ENCODE measurements at regions not wholly inside any gene's neighbourhood (a gene's known extent, or its start where the extent isn't known, plus 50 kb on each side); places are given as distances from the start of the nearest gene placed in this dataset.

GRCh38 chr18:40631319-40631718 lies 1323.7 kb upstream of the PIK3C3 start:
- no peak for DNase-seq (ENCODE audit: low read depth in 2 of 3, low spot score in 2 of 3)

- DNase-seq (ENCODE audit: low read depth in 2 of 3, low spot score in 2 of 3): no peak
These were observed 1324.5 kb upstream of the PIK3C3 start for GRCh38 chr18:40630496-40630895.

DNA sequence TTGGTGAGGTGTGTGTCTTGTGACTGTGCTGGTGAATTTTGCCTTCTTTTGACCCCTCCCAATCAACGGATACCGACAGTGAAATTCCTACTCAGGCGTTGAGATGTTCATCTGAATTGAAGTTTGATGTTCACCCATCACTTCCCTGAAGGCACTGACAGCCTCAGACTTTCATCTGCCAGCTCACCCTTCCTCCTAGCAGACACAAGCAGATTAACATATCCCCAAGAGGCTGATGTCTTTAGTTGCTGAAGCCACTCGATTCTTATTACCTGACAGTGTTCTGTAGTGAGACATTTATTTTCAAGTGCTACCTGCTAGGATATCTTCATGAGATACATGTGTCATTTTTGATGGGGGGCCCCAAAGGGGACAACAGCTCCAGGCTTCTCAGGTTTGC lies 1330.1 kb upstream of the PIK3C3 start:
- no peak for DNase-seq (ENCODE audit: low read depth in 2 of 3, low spot score in 2 of 3)

- no peak for DNase-seq (ENCODE audit: low read depth in 2 of 3, low spot score in 2 of 3)
These were observed 1341.3 kb upstream of the PIK3C3 start for GRCh38 chr18:40613721-40614120.

GRCh38 chr18:40612356-40612755 lies 1342.7 kb upstream of the PIK3C3 start:
- no peak for DNase-seq (ENCODE audit: low read depth in 2 of 3, low spot score in 2 of 3)

DNA sequence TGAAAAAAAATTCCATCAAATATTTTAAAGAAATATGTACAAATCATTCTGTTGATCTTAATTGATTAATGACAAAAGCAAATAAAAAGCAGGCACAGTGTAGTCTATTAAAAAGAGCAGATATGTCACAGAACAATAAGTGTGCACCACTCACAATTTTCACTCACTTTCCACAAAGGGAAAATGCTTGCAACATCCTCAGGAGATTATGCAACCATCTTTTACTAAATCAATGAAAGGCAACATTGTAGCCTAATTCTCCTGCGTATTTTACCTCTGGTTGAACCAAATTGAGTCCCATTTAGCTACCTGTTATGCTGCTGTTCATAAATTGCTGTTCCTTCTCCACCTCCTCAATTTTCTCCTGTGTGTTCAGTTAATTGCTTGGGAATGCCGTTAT lies 1346.8 kb upstream of the PIK3C3 start:
- DNase-seq (ENCODE audit: low read depth in 2 of 3, low spot score in 2 of 3): no peak

GRCh38 chr18:40607542-40608148 lies 1347.4 kb upstream of the PIK3C3 start:
- no peak for DNase-seq (ENCODE audit: low read depth in 2 of 3, low spot score in 2 of 3)

DNA sequence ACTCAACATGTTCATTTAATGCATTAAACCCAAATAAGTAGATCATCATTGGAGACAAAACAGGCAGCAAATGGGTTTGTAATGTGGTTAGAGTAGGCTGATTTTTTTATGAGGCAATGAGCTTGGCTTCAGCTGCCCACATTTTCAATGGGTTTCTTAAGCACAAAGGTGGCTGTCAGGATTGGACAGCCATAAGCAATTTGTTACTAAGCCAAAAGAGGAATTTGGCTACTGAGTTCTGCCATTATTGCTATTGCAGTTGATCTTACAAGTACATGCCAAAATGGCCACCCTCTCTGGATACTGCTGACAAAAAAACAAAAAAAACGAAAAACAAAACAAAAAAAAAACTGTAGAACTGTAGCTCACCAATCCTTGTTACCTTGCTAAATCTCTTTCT lies 1348.0 kb upstream of the PIK3C3 start:
- DNase-seq (ENCODE audit: low read depth in 2 of 3, low spot score in 2 of 3): no peak

DNA sequence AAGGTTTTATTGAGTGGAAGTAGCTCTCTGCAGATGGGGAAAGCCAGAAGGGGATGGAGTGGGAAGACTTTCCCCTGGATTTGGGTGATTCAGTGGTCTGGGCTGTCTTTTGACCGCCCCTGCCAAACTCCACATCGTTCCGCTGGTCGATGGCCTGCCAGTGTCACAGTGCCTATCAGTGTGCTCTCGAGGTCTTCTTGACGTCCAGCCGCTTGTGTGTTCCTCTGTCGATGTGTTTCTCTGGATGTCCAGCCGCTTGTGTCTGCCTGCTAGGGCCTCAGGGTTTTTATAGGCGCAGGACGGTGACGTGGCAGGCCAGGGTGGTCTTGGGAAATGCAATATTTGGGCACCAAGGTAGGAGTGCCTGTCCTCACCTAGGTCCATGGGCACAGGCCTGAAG lies 1371.4 kb upstream of the PIK3C3 start:
- no peak for DNase-seq (ENCODE audit: low read depth in 2 of 3, low spot score in 2 of 3)

DNA sequence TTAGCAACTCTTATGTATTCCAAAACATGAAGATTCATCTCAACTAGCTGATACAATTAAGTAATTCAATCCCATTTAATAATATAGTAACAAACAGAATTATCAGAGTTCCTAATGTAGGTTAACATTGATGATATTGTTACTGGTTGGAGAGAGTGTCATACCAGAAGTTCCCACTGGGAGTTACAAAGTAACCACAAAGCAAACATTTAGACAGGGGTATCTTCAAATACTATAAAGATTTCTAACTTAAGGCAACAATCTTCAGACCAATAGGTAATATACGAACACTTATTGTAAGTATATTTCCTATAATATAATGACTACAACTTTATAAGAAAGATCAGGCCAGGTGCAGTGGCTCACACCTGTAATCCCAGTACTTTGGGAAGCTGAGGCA lies 1372.9 kb upstream of the PIK3C3 start:
- no peak for DNase-seq (ENCODE audit: low read depth in 2 of 3, low spot score in 2 of 3)

- DNase-seq (ENCODE audit: low read depth in 2 of 3, low spot score in 2 of 3): no peak
These were observed 1377.1 kb upstream of the PIK3C3 start for GRCh38 chr18:40577981-40578365.

- DNase-seq (ENCODE audit: low read depth in 2 of 3, low spot score in 2 of 3): no peak
These were observed 1377.6 kb upstream of the PIK3C3 start for GRCh38 chr18:40577239-40577980.

- no peak for DNase-seq (ENCODE audit: low read depth in 2 of 3, low spot score in 2 of 3)
These were observed 1378.4 kb upstream of the PIK3C3 start for GRCh38 chr18:40576507-40577115.

GRCh38 chr18:40570615-40571014 lies 1384.4 kb upstream of the PIK3C3 start:
- no peak for DNase-seq (ENCODE audit: low read depth in 2 of 3, low spot score in 2 of 3)

DNA sequence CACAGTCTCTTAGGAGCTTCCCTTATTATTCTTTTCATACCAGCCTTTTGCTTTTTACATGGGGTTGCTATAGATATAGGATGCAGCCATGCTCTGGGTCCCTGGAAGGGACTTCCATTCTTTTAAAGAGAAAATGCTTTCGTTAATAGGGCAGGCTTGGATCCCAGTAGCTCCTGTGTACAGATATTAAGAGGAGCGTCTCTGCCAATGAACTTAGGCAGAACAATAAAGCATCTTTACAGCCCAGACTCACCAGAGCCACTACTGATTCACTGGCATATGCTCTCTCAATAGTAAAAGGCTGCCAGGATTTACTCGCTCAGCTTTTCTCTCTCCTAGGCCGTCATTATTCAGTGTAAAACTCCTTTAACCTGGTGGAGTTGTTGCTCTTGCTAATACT lies 1385.4 kb upstream of the PIK3C3 start:
- DNase-seq (ENCODE audit: low read depth in 2 of 3, low spot score in 2 of 3): no peak

- no peak for DNase-seq (ENCODE audit: low read depth in 2 of 3, low spot score in 2 of 3)
These were observed 1388.6 kb upstream of the PIK3C3 start for GRCh38 chr18:40566510-40566844.

DNA sequence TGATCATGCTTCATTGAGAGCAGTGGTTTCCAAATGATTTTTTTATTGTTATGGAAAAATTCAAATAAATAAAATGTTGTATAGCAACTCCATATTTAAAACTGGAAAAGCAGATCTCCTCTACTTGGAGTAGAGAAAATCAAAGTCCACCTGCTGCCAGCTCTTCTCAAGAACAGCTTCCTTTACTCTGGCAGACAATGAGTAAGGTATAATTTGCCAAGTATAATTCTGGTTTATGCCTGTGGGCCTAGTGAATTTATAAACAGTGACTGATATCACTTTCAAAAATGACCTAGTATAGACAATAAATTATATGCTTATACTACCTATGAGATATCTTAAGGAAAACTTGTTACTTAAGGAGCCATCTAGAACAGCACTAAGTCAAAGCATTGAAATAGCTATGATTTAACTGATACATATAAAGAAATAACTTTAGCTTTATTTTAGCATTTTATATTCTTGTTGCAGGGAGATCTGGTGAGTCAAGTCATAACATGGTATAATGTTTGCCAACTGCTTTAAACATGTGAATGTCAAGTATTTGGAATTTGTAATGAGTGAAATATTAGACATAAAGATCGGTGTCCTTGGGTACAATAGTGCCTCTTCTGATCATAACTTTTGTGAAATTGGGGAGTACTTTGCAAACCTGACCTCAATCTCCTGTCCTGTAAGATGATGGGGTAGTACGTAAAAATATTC lies 1389.1 kb upstream of the PIK3C3 start:
- DNase-seq (ENCODE audit: low read depth in 2 of 3, low spot score in 2 of 3): no peak

GRCh38 chr18:40559556-40559955 lies 1395.5 kb upstream of the PIK3C3 start:
- DNase-seq (ENCODE audit: low read depth in 2 of 3, low spot score in 2 of 3): no peak

DNA sequence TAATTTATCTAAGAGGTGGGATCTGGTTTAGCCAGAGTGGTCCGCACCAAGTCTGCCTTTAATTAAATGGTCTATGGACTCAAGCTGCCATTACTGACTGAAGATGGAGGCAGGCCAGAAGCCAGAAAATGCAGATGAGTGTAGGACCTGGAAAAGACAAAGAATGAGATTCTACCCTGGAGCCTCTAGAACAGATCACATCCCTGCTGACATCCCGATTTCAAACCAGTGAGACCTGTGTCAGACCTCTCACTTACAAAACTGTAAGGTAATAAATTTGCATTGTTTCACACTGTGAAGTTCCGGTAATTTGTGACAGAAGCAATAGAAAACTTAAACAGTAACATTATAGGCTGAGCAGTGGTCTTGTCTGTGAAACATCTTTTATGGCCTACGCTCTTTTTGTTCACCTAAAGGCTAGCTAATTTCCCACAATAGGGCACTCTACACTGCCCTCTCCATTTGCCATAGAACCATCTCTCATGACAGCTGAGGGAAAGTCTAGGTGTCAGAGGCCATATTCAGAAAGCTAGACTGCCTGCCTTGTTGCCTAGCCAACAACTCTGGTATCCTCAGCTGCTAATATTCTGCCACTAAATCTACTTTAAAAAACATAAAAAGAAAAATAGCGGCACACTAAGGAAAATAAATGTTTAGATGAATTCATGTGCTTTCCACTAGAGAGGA lies 1396.2 kb upstream of the PIK3C3 start:
- no peak for DNase-seq (ENCODE audit: low read depth in 2 of 3, low spot score in 2 of 3)

- DNase-seq (ENCODE audit: low read depth in 2 of 3, low spot score in 2 of 3): no peak
These were observed 1399.1 kb upstream of the PIK3C3 start for GRCh38 chr18:40555914-40556313.

GRCh38 chr18:40553029-40553428 lies 1402.0 kb upstream of the PIK3C3 start:
- no peak for DNase-seq (ENCODE audit: low read depth in 2 of 3, low spot score in 2 of 3)
